OCI-LY7 (cell line): ENCODE measurements at regions not wholly inside any gene's neighbourhood (a gene's known extent, or its start where the extent isn't known, plus 50 kb on each side); places are given as distances from the start of the nearest gene placed in this dataset.

Experiments used
- EZH2phosphoT487 ChIP-seq: fragments of 200-600 bp; sonication (generic); IDR thresholded peaks from 2 replicates; pipeline ENCODE4 v1.6.1; 2018; ENCODE audit warnings: low read depth, borderline replicate concordance, mild to moderate bottlenecking, mixed run types, antibody characterized with exemption, low read length, moderate library complexity, mixed read lengths
- TF ChIP-seq, protein P1 (sequence below): fragments of 200-600 bp; sonication (generic); conservative IDR thresholded peaks from 2 replicates; pipeline ENCODE4 v1.5.1; 2014; ENCODE audit warnings: mild to moderate bottlenecking, antibody characterized with exemption, low read length, moderate library complexity, mixed read lengths

- TF ChIP-seq, protein P1, sequence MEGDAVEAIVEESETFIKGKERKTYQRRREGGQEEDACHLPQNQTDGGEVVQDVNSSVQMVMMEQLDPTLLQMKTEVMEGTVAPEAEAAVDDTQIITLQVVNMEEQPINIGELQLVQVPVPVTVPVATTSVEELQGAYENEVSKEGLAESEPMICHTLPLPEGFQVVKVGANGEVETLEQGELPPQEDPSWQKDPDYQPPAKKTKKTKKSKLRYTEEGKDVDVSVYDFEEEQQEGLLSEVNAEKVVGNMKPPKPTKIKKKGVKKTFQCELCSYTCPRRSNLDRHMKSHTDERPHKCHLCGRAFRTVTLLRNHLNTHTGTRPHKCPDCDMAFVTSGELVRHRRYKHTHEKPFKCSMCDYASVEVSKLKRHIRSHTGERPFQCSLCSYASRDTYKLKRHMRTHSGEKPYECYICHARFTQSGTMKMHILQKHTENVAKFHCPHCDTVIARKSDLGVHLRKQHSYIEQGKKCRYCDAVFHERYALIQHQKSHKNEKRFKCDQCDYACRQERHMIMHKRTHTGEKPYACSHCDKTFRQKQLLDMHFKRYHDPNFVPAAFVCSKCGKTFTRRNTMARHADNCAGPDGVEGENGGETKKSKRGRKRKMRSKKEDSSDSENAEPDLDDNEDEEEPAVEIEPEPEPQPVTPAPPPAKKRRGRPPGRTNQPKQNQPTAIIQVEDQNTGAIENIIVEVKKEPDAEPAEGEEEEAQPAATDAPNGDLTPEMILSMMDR, result no peak
- no peak for TF ChIP-seq EZH2phosphoT487
Measured at GRCh38 chr4:181848357-181848756, 394.8 kb upstream of the TENM3 start.
